ENCODE measurements at regions not wholly inside any gene's neighbourhood (a gene's known extent, or its start where the extent isn't known, plus 50 kb on each side); places are given as distances from the start of the nearest gene placed in this dataset.

DNA sequence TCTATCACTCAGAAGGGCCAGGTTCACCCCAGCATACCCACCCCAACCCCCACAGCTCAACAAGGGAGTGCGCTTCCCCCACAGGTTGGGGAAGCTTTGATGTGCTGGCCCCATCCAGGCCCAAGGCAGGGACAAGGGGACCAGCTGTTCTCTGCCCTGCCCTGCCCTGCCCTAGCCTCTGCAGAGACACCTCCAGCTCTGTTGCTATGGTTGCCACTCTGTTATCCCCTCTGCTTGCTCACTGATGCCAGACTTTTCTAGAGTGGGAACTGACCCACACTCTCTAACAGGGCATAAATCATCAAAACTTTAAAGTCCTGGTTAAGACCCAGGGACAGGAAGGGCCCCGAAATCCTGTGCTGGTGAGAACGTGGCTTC is 50.4 kb upstream of the ENPP7 start:
- Mint-ChIP-seq H3K27me3 (ENCODE audit: unreplicated experiment) (peaks cover 47% of the 10 kb centered on the region), H3K36me3 (ENCODE audit: unreplicated experiment) (no peaks in the 10 kb centered on the region), H3K27ac (ENCODE audit: unreplicated experiment) (no peak overlapping the region), H3K4me1 (ENCODE audit: unreplicated experiment) (no peaks in the 10 kb centered on the region), H3K4me3 (ENCODE audit: unreplicated experiment) (no peak overlapping the region), H3K9me3 (ENCODE audit: unreplicated experiment) (no peaks in the 10 kb centered on the region)
- TF ChIP-seq, protein P1, sequence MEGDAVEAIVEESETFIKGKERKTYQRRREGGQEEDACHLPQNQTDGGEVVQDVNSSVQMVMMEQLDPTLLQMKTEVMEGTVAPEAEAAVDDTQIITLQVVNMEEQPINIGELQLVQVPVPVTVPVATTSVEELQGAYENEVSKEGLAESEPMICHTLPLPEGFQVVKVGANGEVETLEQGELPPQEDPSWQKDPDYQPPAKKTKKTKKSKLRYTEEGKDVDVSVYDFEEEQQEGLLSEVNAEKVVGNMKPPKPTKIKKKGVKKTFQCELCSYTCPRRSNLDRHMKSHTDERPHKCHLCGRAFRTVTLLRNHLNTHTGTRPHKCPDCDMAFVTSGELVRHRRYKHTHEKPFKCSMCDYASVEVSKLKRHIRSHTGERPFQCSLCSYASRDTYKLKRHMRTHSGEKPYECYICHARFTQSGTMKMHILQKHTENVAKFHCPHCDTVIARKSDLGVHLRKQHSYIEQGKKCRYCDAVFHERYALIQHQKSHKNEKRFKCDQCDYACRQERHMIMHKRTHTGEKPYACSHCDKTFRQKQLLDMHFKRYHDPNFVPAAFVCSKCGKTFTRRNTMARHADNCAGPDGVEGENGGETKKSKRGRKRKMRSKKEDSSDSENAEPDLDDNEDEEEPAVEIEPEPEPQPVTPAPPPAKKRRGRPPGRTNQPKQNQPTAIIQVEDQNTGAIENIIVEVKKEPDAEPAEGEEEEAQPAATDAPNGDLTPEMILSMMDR (IDR thresholded peaks at IDR 0.05), result no peak
- no peak for DNase-seq (ENCODE audit: extremely low spot score, unreplicated experiment)

GRCh38 chr17:79679631-79680317 is 51.0 kb upstream of the ENPP7 start:
- H3K4me3 Mint-ChIP-seq (ENCODE audit: unreplicated experiment), result no peak overlapping the region
- H3K27ac Mint-ChIP-seq (ENCODE audit: unreplicated experiment), result no peak overlapping the region
- H3K36me3 Mint-ChIP-seq (ENCODE audit: unreplicated experiment), result no peaks in the 10 kb centered on the region
- no peaks in the 10 kb centered on the region for H3K9me3 Mint-ChIP-seq (ENCODE audit: unreplicated experiment)
- TF ChIP-seq, protein P1 (IDR thresholded peaks at IDR 0.05), result no peak
- no peaks in the 10 kb centered on the region for H3K4me1 Mint-ChIP-seq (ENCODE audit: unreplicated experiment)
- peaks cover 47% of the 10 kb centered on the region for H3K27me3 Mint-ChIP-seq (ENCODE audit: unreplicated experiment)
- DNase-seq (ENCODE audit: extremely low spot score, unreplicated experiment), result no peak

- Mint-ChIP-seq H3K9me3 (ENCODE audit: unreplicated experiment) (peaks cover 2% of the 10 kb centered on the region), H3K4me1 (ENCODE audit: unreplicated experiment) (no peaks in the 10 kb centered on the region), H3K27ac (ENCODE audit: unreplicated experiment) (no peak overlapping the region), H3K27me3 (ENCODE audit: unreplicated experiment) (peaks cover 43% of the 10 kb centered on the region), H3K4me3 (ENCODE audit: unreplicated experiment) (no peak overlapping the region), H3K36me3 (ENCODE audit: unreplicated experiment) (no peaks in the 10 kb centered on the region)
- DNase-seq (ENCODE audit: extremely low spot score, unreplicated experiment), result no peak
- TF ChIP-seq, protein P1 (IDR thresholded peaks at IDR 0.05), result no peak
Measured at GRCh38 chr17:79678736-79679255, 51.9 kb upstream of the ENPP7 start.

DNA sequence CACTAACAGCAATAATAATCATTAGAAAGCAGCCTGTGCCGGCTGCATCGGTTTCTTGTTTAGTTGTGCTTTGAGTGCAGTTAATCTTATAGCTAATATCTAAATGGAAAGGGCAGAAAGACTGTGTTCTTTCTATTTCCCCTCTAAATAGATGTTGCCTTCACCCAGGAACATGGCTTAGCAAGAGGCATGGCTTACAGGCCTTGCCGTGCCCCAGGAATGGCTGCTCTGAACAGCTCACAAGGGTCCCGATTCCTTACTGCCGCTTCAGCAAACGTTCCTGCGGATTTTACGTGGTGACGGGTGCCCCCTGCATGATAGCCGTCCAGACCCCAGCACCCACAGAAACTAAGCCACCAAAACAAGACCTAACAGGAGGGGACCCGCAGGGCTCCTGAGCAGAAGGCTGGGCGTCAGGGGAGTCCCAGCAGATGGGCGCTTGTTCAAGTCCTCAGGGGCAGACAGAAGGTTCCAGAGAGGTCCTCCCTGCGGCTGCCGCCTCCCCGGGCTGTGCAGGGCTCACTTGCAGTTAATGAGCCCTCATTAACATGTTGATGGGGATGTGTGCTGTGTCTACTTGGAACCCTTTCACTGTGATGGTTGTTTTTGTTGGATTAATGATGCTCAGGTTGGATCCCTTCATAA is 52.5 kb upstream of the ENPP7 start:
- Mint-ChIP-seq H3K27me3 (ENCODE audit: unreplicated experiment) (peaks cover 40% of the 10 kb centered on the region), H3K9me3 (ENCODE audit: unreplicated experiment) (peaks cover 8% of the 10 kb centered on the region), H3K4me1 (ENCODE audit: unreplicated experiment) (no peaks in the 10 kb centered on the region), H3K27ac (ENCODE audit: unreplicated experiment) (no peak overlapping the region), H3K4me3 (ENCODE audit: unreplicated experiment) (no peak overlapping the region), H3K36me3 (ENCODE audit: unreplicated experiment) (no peaks in the 10 kb centered on the region)
- TF ChIP-seq, protein P1 (IDR thresholded peaks at IDR 0.05), result no peak
- no peak for DNase-seq (ENCODE audit: extremely low spot score, unreplicated experiment)

DNA sequence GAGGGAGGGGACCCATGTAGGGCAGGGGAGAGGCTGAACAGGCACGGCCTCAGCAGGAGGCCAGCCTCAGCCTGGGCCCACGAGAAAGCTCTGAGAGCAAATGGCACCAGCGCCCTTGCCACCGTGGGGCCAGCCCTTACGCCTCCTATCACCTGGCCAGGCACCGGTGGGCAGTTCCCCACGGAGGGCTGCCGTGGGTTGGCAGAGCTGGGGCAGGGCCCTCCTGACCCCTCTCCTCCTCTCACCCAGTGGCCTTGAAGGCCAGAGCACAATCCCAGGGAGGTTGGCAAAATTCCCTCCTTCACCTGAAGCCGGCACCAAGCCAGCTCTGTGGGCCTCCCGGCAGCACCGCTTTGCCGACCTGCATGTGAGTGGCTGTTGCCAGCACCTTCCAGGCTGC is 53.1 kb upstream of the ENPP7 start:
- TF ChIP-seq, protein P1 (IDR thresholded peaks at IDR 0.05), result no peak
- peaks cover 10% of the 10 kb centered on the region for H3K9me3 Mint-ChIP-seq (ENCODE audit: unreplicated experiment)
- no peak for DNase-seq (ENCODE audit: extremely low spot score, unreplicated experiment)
- H3K4me3 Mint-ChIP-seq (ENCODE audit: unreplicated experiment), result no peak overlapping the region
- H3K36me3 Mint-ChIP-seq (ENCODE audit: unreplicated experiment), result no peaks in the 10 kb centered on the region
- no peaks in the 10 kb centered on the region for H3K4me1 Mint-ChIP-seq (ENCODE audit: unreplicated experiment)
- peaks cover 37% of the 10 kb centered on the region for H3K27me3 Mint-ChIP-seq (ENCODE audit: unreplicated experiment)
- H3K27ac Mint-ChIP-seq (ENCODE audit: unreplicated experiment), result no peak overlapping the region
